ENCODE measurements at regions not wholly inside any gene's neighbourhood (a gene's known extent, or its start where the extent isn't known, plus 50 kb on each side); places are given as distances from the start of the nearest gene placed in this dataset.
"Not testable (repeated sequence)": the region's sequence is repeated elsewhere in the genome, so short reads cannot be mapped to it uniquely, and the experiment has no call there.

GRCh38 chrX:25442499-25442898 is 426.7 kb upstream of the ARX start:
- no peak overlapping the region for H3K4me3 ChIP-seq (ENCODE audit: low read depth, low read length)
- TF ChIP-seq POLR2A (IDR thresholded peaks at IDR 0.05; ENCODE audit: extremely low read depth, insufficient read length) (no peak), MYC (IDR thresholded peaks at IDR 0.05; ENCODE audit: low read depth, low read length) (no peak)
- TF ChIP-seq, protein P1, sequence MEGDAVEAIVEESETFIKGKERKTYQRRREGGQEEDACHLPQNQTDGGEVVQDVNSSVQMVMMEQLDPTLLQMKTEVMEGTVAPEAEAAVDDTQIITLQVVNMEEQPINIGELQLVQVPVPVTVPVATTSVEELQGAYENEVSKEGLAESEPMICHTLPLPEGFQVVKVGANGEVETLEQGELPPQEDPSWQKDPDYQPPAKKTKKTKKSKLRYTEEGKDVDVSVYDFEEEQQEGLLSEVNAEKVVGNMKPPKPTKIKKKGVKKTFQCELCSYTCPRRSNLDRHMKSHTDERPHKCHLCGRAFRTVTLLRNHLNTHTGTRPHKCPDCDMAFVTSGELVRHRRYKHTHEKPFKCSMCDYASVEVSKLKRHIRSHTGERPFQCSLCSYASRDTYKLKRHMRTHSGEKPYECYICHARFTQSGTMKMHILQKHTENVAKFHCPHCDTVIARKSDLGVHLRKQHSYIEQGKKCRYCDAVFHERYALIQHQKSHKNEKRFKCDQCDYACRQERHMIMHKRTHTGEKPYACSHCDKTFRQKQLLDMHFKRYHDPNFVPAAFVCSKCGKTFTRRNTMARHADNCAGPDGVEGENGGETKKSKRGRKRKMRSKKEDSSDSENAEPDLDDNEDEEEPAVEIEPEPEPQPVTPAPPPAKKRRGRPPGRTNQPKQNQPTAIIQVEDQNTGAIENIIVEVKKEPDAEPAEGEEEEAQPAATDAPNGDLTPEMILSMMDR (IDR thresholded peaks at IDR 0.05; ENCODE audit: low read depth, low read length): no peak
- TF ChIP-seq, protein P2, sequence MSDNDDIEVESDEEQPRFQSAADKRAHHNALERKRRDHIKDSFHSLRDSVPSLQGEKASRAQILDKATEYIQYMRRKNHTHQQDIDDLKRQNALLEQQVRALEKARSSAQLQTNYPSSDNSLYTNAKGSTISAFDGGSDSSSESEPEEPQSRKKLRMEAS (IDR thresholded peaks at IDR 0.05; ENCODE audit: low read depth, low read length): no peak
- DNase-seq (ENCODE audit: low read depth): peak; percentile 0

- DNase-seq (ENCODE audit: low read depth): no peak
- no peak overlapping the region for H3K4me3 ChIP-seq (ENCODE audit: low read depth, low read length)
- TF ChIP-seq, protein P1 (IDR thresholded peaks at IDR 0.05; ENCODE audit: low read depth, low read length): no peak
- no peak for TF ChIP-seq POLR2A (IDR thresholded peaks at IDR 0.05; ENCODE audit: extremely low read depth, insufficient read length)
- no peak for TF ChIP-seq MYC (IDR thresholded peaks at IDR 0.05; ENCODE audit: low read depth, low read length)
- TF ChIP-seq, protein P2 (IDR thresholded peaks at IDR 0.05; ENCODE audit: low read depth, low read length): no peak
Observed at GRCh38 chrX:25433307-25433706, 417.5 kb upstream of the ARX start.

DNA sequence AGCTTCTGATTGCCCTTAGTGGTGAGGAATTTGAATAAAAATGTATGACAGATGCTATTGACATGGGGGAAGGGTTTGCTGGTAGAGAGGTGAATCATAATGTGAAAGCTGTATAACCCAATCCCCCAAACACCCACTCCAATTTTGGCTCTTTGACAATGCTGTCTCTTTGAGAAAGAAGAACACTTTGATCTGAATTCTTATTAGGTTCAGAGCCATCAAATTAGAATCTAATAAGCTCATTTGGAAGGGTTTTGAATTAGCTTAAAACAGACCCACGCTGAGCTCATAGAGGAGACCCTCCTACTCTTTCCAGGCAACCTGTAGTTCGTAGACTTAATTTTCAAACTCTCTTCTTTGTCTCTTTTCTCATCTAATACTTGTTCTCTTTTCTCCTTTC is 416.6 kb upstream of the ARX start:
- no peak for DNase-seq (ENCODE audit: low read depth)
- TF ChIP-seq, protein P1 (IDR thresholded peaks at IDR 0.05; ENCODE audit: low read depth, low read length): no peak
- no peak for TF ChIP-seq MYC (IDR thresholded peaks at IDR 0.05; ENCODE audit: low read depth, low read length)
- TF ChIP-seq, protein P2 (IDR thresholded peaks at IDR 0.05; ENCODE audit: low read depth, low read length): no peak
- no peak for TF ChIP-seq POLR2A (IDR thresholded peaks at IDR 0.05; ENCODE audit: extremely low read depth, insufficient read length)
- H3K4me3 ChIP-seq (ENCODE audit: low read depth, low read length): no peak overlapping the region

DNA sequence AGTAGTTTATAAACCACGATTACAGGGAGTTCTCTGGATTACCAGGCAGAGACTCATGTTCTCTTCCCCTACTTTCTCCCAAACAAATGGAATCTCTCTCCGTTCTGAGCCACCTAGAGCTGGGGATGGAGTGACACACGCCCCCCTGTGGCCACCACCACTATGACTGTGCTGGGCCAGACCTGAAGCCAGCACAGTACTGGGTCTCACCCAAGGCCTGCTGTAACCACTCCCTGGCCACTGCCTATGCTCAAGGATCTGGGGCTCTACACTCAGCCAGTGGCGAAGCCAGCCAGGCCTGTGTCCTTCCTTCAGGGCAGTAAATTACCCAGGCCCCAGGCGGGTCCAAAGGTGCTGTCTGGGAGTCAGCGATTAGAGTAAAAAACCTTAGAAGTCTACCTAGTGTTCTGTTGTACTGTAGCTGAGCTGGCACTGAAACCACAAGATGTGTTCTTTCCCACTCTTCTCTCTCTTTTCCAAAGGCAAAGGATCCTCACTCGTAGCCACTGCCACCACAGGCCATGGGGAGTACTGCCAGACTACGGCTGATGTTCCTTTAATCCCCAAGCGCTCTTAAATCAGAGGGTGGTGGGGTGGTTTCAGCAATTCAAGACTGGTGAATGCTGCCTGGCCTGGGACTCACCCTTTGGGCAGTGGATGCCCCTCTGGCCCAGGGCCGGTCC is 412.2 kb upstream of the ARX start:
- DNase-seq (ENCODE audit: low read depth): peak; percentile 2
- TF ChIP-seq POLR2A (IDR thresholded peaks at IDR 0.05; ENCODE audit: extremely low read depth, insufficient read length): no peak
- TF ChIP-seq, protein P1 (IDR thresholded peaks at IDR 0.05; ENCODE audit: low read depth, low read length): peak; percentile 28
- no peak overlapping the region for H3K4me3 ChIP-seq (ENCODE audit: low read depth, low read length)

DNA sequence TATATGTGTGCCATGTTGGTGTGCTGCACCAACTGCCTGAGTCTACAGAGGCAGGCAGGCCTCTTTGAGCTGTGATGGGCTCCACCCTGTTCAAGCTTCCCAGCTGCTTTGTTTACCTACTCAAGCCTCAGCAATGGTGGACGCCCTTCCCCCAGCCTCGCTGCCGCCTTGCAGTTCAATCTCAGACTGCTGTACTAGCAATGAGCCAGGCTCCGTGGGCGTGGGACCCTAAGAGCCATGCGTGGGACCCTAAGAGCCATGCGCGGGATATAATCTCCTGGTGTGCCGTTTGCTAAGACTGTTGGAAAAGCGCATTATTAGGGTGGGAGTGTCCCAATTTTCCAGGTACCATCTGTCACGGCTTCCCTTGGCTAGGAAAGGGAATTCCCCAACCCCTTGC is 388.4 kb upstream of the ARX start:
- DNase-seq (ENCODE audit: low read depth): not testable (repeated sequence)

GRCh38 chrX:25389266-25389665 is 373.5 kb upstream of the ARX start:
- TF ChIP-seq, protein P1 (IDR thresholded peaks at IDR 0.05; ENCODE audit: low read depth, low read length): no peak
- no peak for TF ChIP-seq MYC (IDR thresholded peaks at IDR 0.05; ENCODE audit: low read depth, low read length)
- H3K4me3 ChIP-seq (ENCODE audit: low read depth, low read length): no peak overlapping the region
- no peak for DNase-seq (ENCODE audit: low read depth)

More for the DNA sequence above, 388.4 kb upstream of the ARX start:
- not testable (repeated sequence) for H3K4me3 ChIP-seq (ENCODE audit: low read depth, low read length)
